Epithelial cell of esophagus (primary cell): ENCODE measurements at regions not wholly inside any gene's neighbourhood (a gene's known extent, or its start where the extent isn't known, plus 50 kb on each side); places are given as distances from the start of the nearest gene placed in this dataset.
A peak's percentile ranks its signal among the peaks of the same experiment; 100 is the strongest.

Source experiments
- DNase-seq: peaks from one replicate; pipeline ENCODE4 v3.0.0; 2010; ENCODE audit warnings: low read depth
- H3K4me3 ChIP-seq: 2 replicates; pipeline ENCODE4 v1.5.1; 2011; ENCODE audit warnings: mild to moderate bottlenecking, low read length, control low read depth
- CTCF ChIP-seq: IDR thresholded peaks from 2 replicates; pipeline ENCODE4 v1.5.1; 2011; ENCODE audit warnings: low read depth, mild to moderate bottlenecking, low read length, control low read depth, inconsistent platforms; ENCODE audit not compliant: insufficient read depth; ENCODE audit errors: missing control alignments

- TF ChIP-seq CTCF = no peak
- peak; percentile 26 for DNase-seq
- H3K4me3 ChIP-seq = no peak overlapping the region
These were observed 184.4 kb upstream of the EEA1 start for GRCh38 chr12:93113317-93114006.

GRCh38 chr12:93115198-93115601, 186.1 kb upstream of the EEA1 start:
- no peak for TF ChIP-seq CTCF
- DNase-seq = no peak
- no peak overlapping the region for H3K4me3 ChIP-seq

- no peak for TF ChIP-seq CTCF
- no peak overlapping the region for H3K4me3 ChIP-seq
- no peak for DNase-seq
These were observed 186.6 kb upstream of the EEA1 start for GRCh38 chr12:93115646-93116045.

- H3K4me3 ChIP-seq = no peak overlapping the region
- DNase-seq = no peak
- TF ChIP-seq CTCF = no peak
These were observed 187.5 kb upstream of the EEA1 start for GRCh38 chr12:93116632-93117031.

- no peak overlapping the region for H3K4me3 ChIP-seq
- TF ChIP-seq CTCF = no peak
- peak; percentile 96 for DNase-seq
These were observed 192.8 kb upstream of the EEA1 start for GRCh38 chr12:93121729-93122488.

- H3K4me3 ChIP-seq = no peak overlapping the region
- TF ChIP-seq CTCF = no peak
- DNase-seq = peak; percentile 99
These were observed 193.5 kb upstream of the EEA1 start for GRCh38 chr12:93122569-93123091.
